Vagina (tissue), 2 donors: ENCODE measurements at regions not wholly inside any gene's neighbourhood (a gene's known extent, or its start where the extent isn't known, plus 50 kb on each side); places are given as distances from the start of the nearest gene placed in this dataset.

Experiments
- POLR2AphosphoS5 ChIP-seq, 2 donors: sonication (generic); formaldehyde crosslinking; IDR thresholded peaks; one replicate each; pipeline ENCODE4 v1.9.0; 2017; ENCODE audit warnings: antibody characterized with exemption in 2 of 2, mild to moderate bottlenecking in 2 of 2, low read depth in 1 of 2; ENCODE audit not compliant: insufficient read depth in 1 of 2
- TF ChIP-seq, protein P1 (sequence below), 3 experiments: fragments of 450-650 bp in 2 of 3; fragments of 200-600 bp in 1 of 3; sonication (generic) in 1 of 3; IDR thresholded peaks; one replicate each; pipeline ENCODE4 v1.5.1; 2017 to 2019; ENCODE audit warnings: antibody characterized with exemption in 3 of 3, mild to moderate bottlenecking in 2 of 3, moderate library complexity in 2 of 3

DNA sequence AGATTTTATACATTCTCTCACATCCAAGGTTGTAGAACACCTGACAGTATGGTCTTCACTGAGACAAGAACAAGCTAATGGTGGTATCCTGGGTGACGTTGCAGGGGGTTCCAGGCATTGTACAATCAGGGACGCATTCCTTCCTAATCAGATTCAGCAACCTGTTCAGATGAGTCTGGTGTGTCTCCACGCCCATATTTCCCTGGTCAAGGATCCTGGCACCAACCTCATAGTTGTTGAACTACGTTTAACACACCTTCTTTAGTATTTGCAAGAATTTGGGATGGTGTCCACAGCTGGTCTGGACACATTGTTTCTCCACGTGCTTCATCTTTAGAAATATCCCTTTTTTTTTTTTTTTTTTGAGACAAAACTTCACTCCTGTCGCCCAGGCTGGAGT lies 161.0 kb upstream of the CDYL start:
- TF ChIP-seq, protein P1, sequence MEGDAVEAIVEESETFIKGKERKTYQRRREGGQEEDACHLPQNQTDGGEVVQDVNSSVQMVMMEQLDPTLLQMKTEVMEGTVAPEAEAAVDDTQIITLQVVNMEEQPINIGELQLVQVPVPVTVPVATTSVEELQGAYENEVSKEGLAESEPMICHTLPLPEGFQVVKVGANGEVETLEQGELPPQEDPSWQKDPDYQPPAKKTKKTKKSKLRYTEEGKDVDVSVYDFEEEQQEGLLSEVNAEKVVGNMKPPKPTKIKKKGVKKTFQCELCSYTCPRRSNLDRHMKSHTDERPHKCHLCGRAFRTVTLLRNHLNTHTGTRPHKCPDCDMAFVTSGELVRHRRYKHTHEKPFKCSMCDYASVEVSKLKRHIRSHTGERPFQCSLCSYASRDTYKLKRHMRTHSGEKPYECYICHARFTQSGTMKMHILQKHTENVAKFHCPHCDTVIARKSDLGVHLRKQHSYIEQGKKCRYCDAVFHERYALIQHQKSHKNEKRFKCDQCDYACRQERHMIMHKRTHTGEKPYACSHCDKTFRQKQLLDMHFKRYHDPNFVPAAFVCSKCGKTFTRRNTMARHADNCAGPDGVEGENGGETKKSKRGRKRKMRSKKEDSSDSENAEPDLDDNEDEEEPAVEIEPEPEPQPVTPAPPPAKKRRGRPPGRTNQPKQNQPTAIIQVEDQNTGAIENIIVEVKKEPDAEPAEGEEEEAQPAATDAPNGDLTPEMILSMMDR (IDR thresholded peaks at IDR 0.05): no peak
- TF ChIP-seq POLR2AphosphoS5 (IDR thresholded peaks at IDR 0.05; ENCODE audit: insufficient read depth in 1 of 2, low read depth in 1 of 2): no peak
